ENCODE measurements at regions not wholly inside any gene's neighbourhood (a gene's known extent, or its start where the extent isn't known, plus 50 kb on each side); places are given as distances from the start of the nearest gene placed in this dataset.

DNA sequence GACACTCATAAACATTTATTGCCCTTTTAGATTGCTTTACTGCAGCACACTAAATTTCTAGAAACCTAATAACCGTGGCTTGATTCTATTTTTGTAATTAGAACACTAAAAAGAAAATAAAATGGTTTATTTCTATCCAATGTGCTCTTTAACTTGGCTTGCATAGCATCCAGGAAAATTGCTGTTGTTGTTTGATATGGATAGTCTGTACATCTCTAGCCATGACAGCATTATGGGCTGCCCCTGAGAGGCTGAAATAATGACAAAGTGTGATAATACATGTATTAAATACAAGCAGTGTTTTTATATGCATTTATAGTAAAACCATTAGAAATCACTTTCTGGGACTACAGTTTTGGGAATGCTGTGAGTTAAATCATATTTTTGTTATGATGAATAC lies 472.5 kb downstream of the EPM2A start:
- DNase-seq (ENCODE audit: low read depth in 1 of 2, low spot score in 2 of 2) (no peak), FAIRE-seq (no peak)
- Histone ChIP-seq H3K27ac (ENCODE audit: low read depth, low read length) (no peak overlapping the region), H2AK5ac (ENCODE audit: low read depth, low read length) (no peak overlapping the region), H3K23me2 (ENCODE audit: low read depth, low read length) (no peaks in the 10 kb centered on the region), H3K23ac (ENCODE audit: insufficient read length) (no peak overlapping the region), H4K8ac (ENCODE audit: extremely low read depth, insufficient read depth, low read length) (no peak overlapping the region), H3K36me3 (ENCODE audit: control insufficient read depth in 2 of 4, insufficient read depth in 4 of 4, low read length in 3 of 4) (no peaks in the 10 kb centered on the region), H4K91ac (replicated peaks; ENCODE audit: insufficient read length, low read length) (no peak overlapping the region), H3K56ac (replicated peaks; ENCODE audit: insufficient read length, low read depth, low read length) (no peak overlapping the region), H2BK120ac (replicated peaks; ENCODE audit: low read depth, low read length) (no peak overlapping the region), H3K18ac (ENCODE audit: extremely low read depth, low read length) (no peak overlapping the region), H3K4me2 (ENCODE audit: insufficient read depth in 1 of 2, low read depth in 2 of 2, low read length in 2 of 2) (no peak overlapping the region), H3K79me2 (ENCODE audit: control insufficient read depth in 1 of 2, insufficient read depth in 2 of 2, low read length in 2 of 2) (no peaks in the 10 kb centered on the region), H3K4me3 (ENCODE audit: extremely low read depth in 1 of 4, insufficient read depth in 2 of 4, low read depth in 3 of 4, low read length in 4 of 4) (no peak overlapping the region), H3K9me3 (ENCODE audit: insufficient read depth in 2 of 2, low read depth in 1 of 2, low read length in 1 of 2) (no peaks in the 10 kb centered on the region), H2AFZ (ENCODE audit: low read length) (no peak overlapping the region), H3K9ac (replicated peaks in 1 of 4; ENCODE audit: extremely low read depth in 1 of 4, low read depth in 3 of 4, low read length in 3 of 4) (no peak overlapping the region), H3K79me1 (ENCODE audit: low read depth, low read length) (no peaks in the 10 kb centered on the region), H4K20me1 (replicated peaks in 1 of 2; ENCODE audit: control insufficient read depth in 1 of 2, insufficient read depth in 2 of 2, low read length in 2 of 2) (no peaks in the 10 kb centered on the region), H3K14ac (ENCODE audit: insufficient read length) (no peak overlapping the region), H2BK12ac (ENCODE audit: low read depth, low read length) (no peak overlapping the region), H4K5ac (ENCODE audit: insufficient read length, low read depth, low read length) (no peak overlapping the region), H2BK15ac (ENCODE audit: low read length) (no peak overlapping the region), H3K4ac (replicated peaks; ENCODE audit: insufficient read length, low read depth, low read length) (no peak overlapping the region), H3K27me3 (replicated peaks in 1 of 4; ENCODE audit: control insufficient read depth in 3 of 4, extremely low read depth in 1 of 4, insufficient read depth in 3 of 4, low read length in 3 of 4) (no peaks in the 10 kb centered on the region), H2BK5ac (ENCODE audit: low read depth, low read length) (no peak overlapping the region), H2BK20ac (ENCODE audit: low read length) (no peak overlapping the region), H3K4me1 (replicated peaks in 1 of 4; ENCODE audit: control insufficient read depth in 3 of 4, insufficient read depth in 4 of 4, low read length in 3 of 4) (no peaks in the 10 kb centered on the region)
- 74% methylated on average over 1 of the region's 1 CpG; no CpG with 5 or more reads in 1 of the 2 experiments for WGBS, 2 experiments (ENCODE audit: extremely low coverage in 1 of 2, insufficient coverage in 1 of 2, insufficient read length in 1 of 2, insufficient replicate concordance in 2 of 2, low coverage in 1 of 2, low lambda C conversion rate in 2 of 2, missing lambda C conversion rate in 1 of 2)
- POLR2A ChIA-PET (ENCODE audit: partially characterized antibody) = no interaction called here
- CTCF ChIA-PET (ENCODE audit: partially characterized antibody) = no interaction called here
- no peak for TF ChIP-seq KDM1A (IDR thresholded peaks at IDR 0.05; ENCODE audit: borderline replicate concordance, low read length)

Measured in H1 (cell line).